NCI-H2081 treated with DMSO at 0.1 percent for 48 hours (cell line): ENCODE measurements at regions not wholly inside any gene's neighbourhood (a gene's known extent, or its start where the extent isn't known, plus 50 kb on each side); places are given as distances from the start of the nearest gene placed in this dataset.

Experiments
- DNase-seq: peaks from one replicate; lab custom pipeline; 2025; lab: John Stamatoyannopoulos, UW

DNA sequence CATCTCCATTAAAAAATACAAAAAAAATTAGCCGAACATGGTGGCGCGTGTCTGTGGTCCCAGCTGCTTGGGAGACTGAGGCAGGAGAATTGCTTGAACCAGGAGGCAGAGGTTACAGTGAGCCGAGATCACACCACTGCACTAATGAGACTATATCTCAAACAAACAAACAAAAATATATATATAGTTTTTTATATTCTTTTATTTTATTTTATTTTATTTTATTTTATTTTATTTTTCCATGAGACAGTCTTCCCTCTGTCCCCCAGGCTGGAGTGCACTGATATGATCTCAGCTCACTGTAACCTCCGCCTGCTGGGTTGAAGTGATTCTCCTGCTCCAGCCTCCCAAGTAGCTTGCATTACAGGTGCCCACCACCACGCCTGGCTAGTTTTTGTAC is 79.5 kb downstream of the IRF2BPL start:
- DNase-seq: no peak

GRCh38 chr14:76948213-76948947 is 80.1 kb downstream of the IRF2BPL start:
- DNase-seq: no peak

DNA sequence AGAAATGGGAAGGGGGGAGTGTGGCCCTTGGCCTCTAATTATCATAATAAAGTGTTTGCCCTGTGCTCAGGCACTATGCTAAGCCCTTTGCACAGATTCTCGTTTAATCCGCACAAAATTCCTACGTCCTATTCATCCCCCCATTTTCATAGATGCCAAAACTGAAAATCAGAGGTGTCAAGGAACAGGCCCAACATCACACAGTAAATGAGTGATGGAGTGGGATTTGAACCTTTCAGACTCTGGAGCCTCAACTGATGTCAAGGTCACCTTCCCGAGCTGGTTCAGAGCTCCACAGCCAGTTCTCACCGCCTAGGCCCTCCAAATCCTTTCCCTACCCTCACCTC is 80.7 kb downstream of the IRF2BPL start:
- DNase-seq: no peak

GRCh38 chr14:76947078-76947837 is 81.2 kb downstream of the IRF2BPL start:
- peak; percentile 89 for DNase-seq

DNA sequence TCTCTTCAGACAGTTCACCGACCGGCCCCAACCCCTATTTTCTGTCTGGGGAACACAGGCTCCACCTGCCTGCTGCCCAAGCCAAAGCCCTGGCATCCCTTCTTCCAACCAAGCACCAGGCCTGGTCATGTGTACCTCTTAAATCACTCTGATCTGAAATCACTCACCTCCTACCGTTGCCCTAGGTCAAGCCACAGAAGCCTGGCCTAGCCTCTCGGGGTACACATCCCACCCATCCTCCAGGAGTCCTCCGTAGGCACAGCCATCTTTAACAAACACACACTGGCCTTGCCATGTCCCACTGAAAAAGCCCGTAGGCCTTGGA is 81.8 kb downstream of the IRF2BPL start:
- DNase-seq: no peak

GRCh38 chr14:76943072-76943471 is 85.4 kb downstream of the IRF2BPL start:
- no peak for DNase-seq

DNA sequence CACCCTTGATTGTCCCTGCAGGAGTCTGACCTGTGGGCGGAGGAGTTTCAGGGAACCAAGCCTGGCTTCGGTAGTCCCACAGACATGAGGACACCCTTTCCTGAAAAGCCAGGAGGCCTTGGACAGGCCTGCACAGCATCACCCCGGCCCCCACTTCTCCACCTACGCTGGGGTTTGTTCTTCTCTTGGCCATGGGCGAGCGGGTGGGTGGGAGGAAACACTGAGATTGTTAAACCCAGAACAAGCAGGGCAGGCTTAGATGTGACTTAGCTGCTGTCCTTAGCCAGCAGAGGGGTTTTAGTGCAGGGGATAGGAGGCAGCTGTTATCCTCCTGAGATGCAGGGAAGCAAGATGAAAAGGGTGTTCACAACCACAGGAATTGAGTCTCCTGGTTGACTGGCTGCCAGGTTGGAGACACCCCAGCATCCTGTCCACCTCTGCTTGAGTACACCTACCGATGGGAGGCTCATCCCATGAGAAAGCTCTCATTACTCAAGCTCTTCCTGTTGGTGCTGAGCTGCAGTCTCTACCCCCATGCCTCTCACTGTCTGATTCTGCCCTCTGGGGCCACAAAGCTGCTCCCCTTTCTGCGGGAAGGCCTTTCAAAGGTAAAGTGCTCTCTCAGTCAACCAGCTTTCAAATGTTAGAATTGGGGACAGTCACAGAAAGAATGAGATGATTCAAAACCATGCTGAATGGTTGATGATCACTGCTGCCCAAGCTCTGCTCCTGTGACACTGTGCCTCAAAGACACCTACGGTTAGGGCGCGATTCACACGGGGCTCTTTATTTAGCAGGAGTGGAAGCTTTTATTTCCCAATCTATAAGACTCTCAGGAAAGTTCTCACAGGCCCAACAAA is 86.3 kb downstream of the IRF2BPL start:
- DNase-seq: no peak

DNA sequence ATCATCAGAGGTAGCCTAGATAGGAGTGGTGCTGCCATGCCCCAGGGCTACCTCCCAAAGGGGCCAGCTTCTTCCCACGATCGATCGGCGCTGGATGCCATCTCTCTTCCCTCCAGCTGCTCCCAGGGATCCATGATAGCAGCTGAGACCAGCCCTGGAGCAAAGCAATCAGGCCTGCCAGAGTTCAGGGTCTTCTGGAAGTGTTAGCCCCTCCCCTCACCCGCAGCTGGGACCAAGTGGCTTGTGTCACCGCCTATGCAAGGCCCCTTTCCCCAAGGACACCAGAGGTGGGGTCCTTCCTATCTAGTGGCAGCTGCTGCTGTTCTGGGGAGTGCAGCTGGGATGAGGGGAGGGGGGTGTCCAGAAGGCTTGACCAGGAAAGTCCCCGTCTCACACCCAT is 87.0 kb downstream of the IRF2BPL start:
- no peak for DNase-seq

- DNase-seq: no peak
Measured at GRCh38 chr14:76940021-76940760, 88.3 kb downstream of the IRF2BPL start.

GRCh38 chr14:76939015-76939742 is 89.3 kb downstream of the IRF2BPL start:
- no peak for DNase-seq

DNA sequence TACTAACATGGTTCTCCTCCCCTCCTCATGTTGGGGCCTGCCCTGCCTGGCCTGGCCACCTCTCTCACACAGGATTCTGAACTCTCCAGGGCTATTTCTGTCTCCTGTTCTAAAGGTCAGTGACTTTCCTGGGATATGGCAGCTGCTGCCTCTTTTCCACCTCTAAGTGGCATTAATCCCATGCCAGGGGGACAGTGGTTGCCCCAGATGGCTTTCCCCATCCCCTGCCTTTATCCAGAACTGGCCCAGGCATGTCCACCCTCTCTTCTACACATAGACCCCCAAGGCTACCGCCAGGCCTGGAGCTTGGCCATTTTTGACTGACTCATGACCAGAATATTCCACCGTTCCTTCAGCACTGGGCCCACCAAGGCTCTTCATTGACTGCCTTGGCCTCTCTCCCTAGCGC is 90.4 kb downstream of the IRF2BPL start:
- no peak for DNase-seq

- DNase-seq: no peak
Measured at GRCh38 chr14:76937181-76938091, 91.1 kb downstream of the IRF2BPL start.

DNA sequence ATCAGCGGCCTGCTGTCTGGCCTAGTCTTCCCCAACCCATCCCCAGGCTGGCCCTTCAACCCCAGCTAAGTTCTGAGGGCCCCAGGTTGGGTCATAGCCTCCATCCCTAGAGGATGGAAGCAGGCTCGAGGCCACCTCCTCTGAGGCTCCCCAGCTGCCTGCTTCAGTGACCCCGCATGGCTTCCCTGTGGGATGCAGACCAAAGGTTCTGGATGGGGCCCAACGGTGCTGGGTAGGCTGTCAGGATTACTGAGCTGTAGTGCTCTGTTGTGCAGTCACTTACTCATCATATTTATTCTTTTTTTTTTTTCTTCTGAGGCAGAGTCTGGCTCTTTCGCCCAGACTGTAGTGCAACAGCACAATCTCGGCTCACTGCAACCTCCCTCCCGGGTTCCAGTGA is 92.0 kb downstream of the IRF2BPL start:
- DNase-seq: no peak

DNA sequence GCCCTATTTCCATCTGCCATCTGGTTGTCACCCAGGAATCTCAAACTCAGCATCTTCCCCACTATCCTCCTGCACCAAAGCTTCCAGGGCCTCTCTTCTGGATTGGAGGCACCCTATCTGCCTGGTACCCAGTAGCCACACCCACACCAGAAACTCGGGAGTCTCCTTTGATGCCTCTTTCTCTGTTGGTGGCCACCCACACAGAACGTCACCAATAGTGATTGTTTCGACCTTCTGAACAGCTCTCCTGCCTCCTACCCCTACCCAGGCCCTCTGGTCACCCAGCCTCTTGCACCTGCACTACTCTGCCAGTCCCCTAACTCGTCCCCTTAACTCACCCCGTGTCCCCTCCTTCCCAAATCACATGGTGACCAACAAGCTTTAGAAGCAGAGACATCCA is 95.0 kb downstream of the IRF2BPL start:
- no peak for DNase-seq

DNA sequence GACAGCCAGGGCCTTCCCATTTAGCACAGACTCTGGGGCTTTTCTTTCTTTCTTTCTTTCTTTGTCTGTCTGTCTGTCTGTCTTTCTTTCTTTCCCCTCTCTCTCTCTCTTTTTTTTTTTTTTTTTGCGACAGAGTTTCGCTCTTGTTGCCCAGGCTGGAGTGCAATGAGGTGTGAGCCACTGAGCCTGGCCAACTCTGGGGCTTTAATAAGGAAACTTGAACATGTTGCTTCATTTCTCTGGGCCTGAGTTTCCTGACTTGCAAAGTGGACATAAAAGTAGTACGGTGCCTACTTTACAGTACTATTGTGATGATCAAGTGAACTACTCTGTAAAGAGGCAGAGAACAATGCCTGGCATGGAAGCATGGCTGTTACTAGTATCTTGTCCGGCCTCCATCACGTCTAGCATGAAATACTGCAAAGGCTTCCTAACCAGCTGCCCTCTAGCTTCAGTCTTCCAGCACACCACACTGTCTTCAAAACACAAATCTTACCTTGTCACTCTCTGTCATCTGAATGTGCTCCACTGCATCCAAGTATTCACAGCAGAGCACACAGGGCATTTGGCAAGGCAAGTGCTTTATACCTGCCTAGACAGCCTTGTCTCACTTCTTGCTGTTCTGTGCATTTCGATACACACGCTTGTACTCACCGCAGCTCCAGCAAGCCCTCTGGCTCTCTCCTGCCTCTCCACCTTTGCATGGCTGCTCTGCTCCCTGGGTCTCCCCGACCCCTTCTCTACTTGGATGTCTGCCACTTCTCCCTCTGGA is 96.7 kb downstream of the IRF2BPL start:
- no peak for DNase-seq

DNA sequence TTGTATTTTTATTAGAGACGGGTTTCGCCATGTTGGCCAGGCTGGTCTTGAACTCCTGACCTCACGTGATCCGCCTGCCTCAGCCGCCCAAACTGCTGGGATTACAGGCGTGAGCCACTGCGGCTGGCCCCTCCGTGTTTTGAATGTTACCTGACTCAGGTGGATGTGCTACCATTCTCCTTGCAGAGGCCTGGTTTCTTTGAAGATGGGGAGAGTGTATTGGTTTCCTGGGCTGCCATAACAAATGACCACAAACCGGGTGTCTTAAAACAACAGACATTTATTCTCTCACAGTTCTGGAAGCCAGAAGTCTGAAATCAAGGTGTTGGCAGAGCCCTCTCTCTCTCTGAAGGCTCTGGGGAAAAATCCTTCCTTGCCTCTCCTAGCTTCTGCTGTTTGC is 98.0 kb downstream of the IRF2BPL start:
- no peak for DNase-seq

DNA sequence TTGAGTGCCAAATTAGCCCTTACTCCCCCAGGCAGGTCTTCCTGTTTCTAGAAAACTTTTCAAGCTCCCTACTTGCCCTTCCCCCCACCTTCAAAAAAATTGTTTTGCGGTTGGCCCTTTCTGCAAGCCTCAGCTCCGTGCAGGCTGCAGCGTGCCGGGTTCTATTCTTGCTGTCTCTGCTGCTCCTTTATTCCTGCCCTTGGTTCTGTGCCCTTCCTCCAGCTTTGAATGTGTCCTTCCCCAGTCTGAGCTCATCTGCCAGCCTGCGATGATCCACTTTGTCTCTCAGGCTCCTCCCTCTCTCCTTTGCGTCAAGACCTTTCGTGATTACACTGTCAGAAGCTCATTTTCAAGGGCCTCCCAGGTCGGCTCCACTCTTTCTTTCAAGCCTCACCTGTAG is 98.6 kb downstream of the IRF2BPL start:
- DNase-seq: no peak

DNA sequence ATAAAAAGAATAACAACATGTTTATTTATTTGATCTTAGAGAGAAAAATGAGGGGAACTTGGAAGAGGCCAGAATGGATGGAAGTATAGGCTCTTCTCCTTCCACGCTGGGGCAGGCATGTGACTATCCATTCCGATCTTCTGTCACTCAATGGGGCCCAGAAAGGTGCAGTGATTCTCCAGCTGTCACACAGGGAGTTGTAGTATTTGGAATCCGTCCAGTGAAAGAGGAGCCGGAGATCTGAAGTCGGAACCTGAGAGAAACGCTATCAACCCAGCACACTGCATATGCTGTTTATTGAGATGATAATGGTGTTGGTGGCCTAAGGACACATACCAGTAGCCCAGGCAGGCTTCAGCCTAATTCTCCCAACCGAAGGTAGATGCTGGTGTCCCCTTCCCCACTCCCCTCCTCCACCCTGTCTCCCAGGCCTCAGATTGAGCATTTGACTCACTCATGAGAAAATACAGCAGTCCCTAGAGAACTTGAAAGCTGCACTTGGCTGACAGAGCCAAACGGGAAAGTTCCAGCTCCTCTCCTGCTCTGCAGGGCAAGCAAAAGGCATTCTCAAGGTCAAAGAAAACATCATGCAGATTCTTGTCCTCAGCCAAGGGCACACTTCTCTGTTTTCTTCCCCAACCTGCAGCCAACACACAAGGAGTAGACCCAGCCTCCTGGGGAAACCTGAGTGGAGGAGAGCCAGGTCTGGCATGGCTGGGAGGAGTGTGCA is 100.4 kb downstream of the IRF2BPL start:
- no peak for DNase-seq
